H1 (cell line): ENCODE measurements at regions not wholly inside any gene's neighbourhood (a gene's known extent, or its start where the extent isn't known, plus 50 kb on each side); places are given as distances from the start of the nearest gene placed in this dataset.

ENCODE experiments used
- CEBPB ChIP-seq: IDR thresholded peaks from 2 replicates; pipeline ENCODE4 v1.6.1; 2012; ENCODE audit warnings: low read depth, low read length
- CHD1 ChIP-seq: IDR thresholded peaks from 2 replicates; pipeline ENCODE4 v1.6.1; 2012; ENCODE audit warnings: low read depth, low read length, improper control_type of control experiment
- CHD7 ChIP-seq: fragments of 300-600 bp; sonication (generic); IDR thresholded peaks from 2 replicates; pipeline ENCODE4 v1.7.1; 2012; ENCODE audit warnings: low read length, moderate library complexity, mild to moderate bottlenecking, inconsistent platforms; ENCODE audit not compliant: insufficient replicate concordance
- GABPA ChIP-seq: IDR thresholded peaks from 2 replicates; pipeline ENCODE4 v1.6.1; 2011; ENCODE audit warnings: mild to moderate bottlenecking, low read length, moderate library complexity, borderline replicate concordance; ENCODE audit not compliant: insufficient read depth
- GTF2F1 ChIP-seq: IDR thresholded peaks from 2 replicates; pipeline ENCODE4 v1.6.1; 2012; ENCODE audit warnings: low read depth, low read length, improper control_type of control experiment, borderline replicate concordance
- MAFK ChIP-seq: IDR thresholded peaks from 2 replicates; pipeline ENCODE4 v1.6.1; 2012; ENCODE audit warnings: low read depth, mild to moderate bottlenecking, improper control_type of control experiment, low read length
- NANOG ChIP-seq: IDR thresholded peaks from 2 replicates; pipeline ENCODE4 v1.6.1; 2011; ENCODE audit warnings: low read length, low read depth, mild to moderate bottlenecking, inconsistent platforms; ENCODE audit not compliant: insufficient read depth, poor library complexity, severe bottlenecking
- SIX5 ChIP-seq: IDR thresholded peaks from 2 replicates; pipeline ENCODE4 v1.6.1; 2011; ENCODE audit warnings: mild to moderate bottlenecking, low read depth, low read length
- SP1 ChIP-seq: IDR thresholded peaks from 2 replicates; pipeline ENCODE4 v1.6.1; 2011; ENCODE audit warnings: low read depth, low read length
- SRF ChIP-seq: IDR thresholded peaks from 2 replicates; pipeline ENCODE4 v1.6.1; 2011; ENCODE audit warnings: mild to moderate bottlenecking, low read depth, low read length, moderate library complexity
- SUZ12 ChIP-seq: fragments of 200-600 bp; sonication (generic); IDR thresholded peaks from 2 replicates; pipeline ENCODE4 v1.6.1; 2012; ENCODE audit warnings: mild to moderate bottlenecking, inconsistent platforms, low read length, moderate library complexity, mixed read lengths
- TF ChIP-seq, protein P1 (sequence below): IDR thresholded peaks from 2 replicates; pipeline ENCODE4 v1.6.1; 2012; ENCODE audit warnings: inconsistent platforms

- no peak for TF ChIP-seq CHD7
- TF ChIP-seq GTF2F1: no peak
- no peak for TF ChIP-seq NANOG
- no peak for TF ChIP-seq CHD1
- TF ChIP-seq GABPA: no peak
- TF ChIP-seq, protein P1, sequence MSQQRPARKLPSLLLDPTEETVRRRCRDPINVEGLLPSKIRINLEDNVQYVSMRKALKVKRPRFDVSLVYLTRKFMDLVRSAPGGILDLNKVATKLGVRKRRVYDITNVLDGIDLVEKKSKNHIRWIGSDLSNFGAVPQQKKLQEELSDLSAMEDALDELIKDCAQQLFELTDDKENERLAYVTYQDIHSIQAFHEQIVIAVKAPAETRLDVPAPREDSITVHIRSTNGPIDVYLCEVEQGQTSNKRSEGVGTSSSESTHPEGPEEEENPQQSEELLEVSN: no peak
- TF ChIP-seq SP1: no peak
- no peak for TF ChIP-seq CEBPB
- no peak for TF ChIP-seq MAFK
- no peak for TF ChIP-seq SUZ12
- TF ChIP-seq SRF: no peak
- no peak for TF ChIP-seq SIX5
These were observed 266.2 kb upstream of the CASK start (continued) for GRCh38 chrX:42189576-42189975.
